GM13977 (cell line): ENCODE measurements at regions not wholly inside any gene's neighbourhood (a gene's known extent, or its start where the extent isn't known, plus 50 kb on each side); places are given as distances from the start of the nearest gene placed in this dataset.

ENCODE experiments used
- DNase-seq: peaks from one replicate; pipeline ENCODE4 v3.0.0; 2012; ENCODE audit warnings: low spot score
- CTCF ChIP-seq: IDR thresholded peaks from 2 replicates; pipeline ENCODE4 v1.5.1; 2012; ENCODE audit warnings: mild to moderate bottlenecking, control low read depth; ENCODE audit not compliant: insufficient read depth; ENCODE audit errors: extremely low read depth, missing control alignments
- in situ Hi-C: fragments of 300-500 bp; cut with MboI; formaldehyde crosslinking; loops from one replicate; pipeline ENCODE4 v1.12.0; 2022; ENCODE audit warnings: low sequenced_read_pairs, low pct_unique_long_range_greater_than_20kb, mixed read lengths, inconsistent platforms; ENCODE audit not compliant: unreplicated experiment

- no peak for DNase-seq
- TF ChIP-seq CTCF, result no peak
- in situ Hi-C loops, result no loop called here
These were observed 182.8 kb downstream of the DEPDC1B start for GRCh38 chr5:60517094-60517694.

GRCh38 chr5:60516688-60517087 lies 183.3 kb downstream of the DEPDC1B start:
- TF ChIP-seq CTCF, result no peak
- in situ Hi-C loops, result no loop called here
- no peak for DNase-seq

- in situ Hi-C loops, result no loop called here
- DNase-seq, result no peak
These were observed 185.8 kb downstream of the DEPDC1B start for GRCh38 chr5:60514152-60514551.

GRCh38 chr5:60512117-60512516 lies 187.8 kb downstream of the DEPDC1B start:
- no peak for DNase-seq
- in situ Hi-C loops, result no loop called here
- no peak for TF ChIP-seq CTCF

More at GRCh38 chr5:60514152-60514551, 185.8 kb downstream of the DEPDC1B start:
- TF ChIP-seq CTCF, result no peak

- no peak for DNase-seq
- in situ Hi-C loops, result no loop called here
- TF ChIP-seq CTCF, result no peak
These were observed 189.3 kb downstream of the DEPDC1B start for GRCh38 chr5:60510663-60511062.

GRCh38 chr5:60510049-60510448 lies 189.9 kb downstream of the DEPDC1B start:
- no peak for TF ChIP-seq CTCF
- DNase-seq, result no peak
- in situ Hi-C loops, result no loop called here

- no peak for TF ChIP-seq CTCF
- in situ Hi-C loops, result no loop called here
- no peak for DNase-seq
These were observed 190.4 kb downstream of the DEPDC1B start for GRCh38 chr5:60509519-60509918.
